ENCODE measurements at regions not wholly inside any gene's neighbourhood (a gene's known extent, or its start where the extent isn't known, plus 50 kb on each side); places are given as distances from the start of the nearest gene placed in this dataset.

DNA sequence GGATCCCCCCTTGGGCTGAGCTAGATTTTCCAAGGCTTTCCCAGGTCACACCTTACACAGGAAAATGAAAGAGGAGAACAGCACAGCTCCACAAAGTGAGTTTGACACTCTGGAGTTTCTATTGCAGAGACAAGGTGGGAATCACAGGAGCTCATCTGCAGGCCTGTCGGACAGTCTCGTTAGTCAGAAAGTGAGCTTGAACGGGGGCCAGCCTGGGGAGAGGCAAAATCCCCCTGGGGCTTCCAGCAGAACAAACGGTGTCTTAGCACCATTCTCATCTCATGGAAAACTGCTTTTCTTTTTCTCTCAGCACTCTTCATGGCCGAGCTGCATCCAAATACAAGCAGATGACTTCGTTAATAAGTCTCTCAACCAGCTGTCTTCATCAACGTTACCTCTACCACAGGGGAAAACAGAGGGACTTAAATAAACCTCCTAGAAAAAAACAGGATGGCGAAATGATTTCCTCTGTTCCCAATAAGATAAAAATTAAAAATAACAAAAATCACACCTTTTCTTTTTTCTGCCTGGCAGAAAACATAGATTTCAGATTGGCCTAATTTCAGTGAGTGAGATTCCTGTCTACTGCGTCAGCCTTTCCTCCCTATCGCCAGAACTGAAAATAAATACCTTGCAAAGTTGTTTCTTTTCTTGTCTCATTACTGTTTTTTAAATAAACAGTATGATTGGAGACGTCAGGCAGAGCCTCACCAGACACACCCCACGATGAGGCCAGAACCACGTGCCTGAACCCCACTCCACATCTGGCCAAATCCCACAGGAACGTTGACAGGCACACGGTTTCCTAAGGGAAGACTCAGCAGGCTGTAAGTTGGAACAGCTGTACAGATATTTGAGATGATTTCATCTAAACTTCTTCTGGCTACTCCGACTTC, 219.0 kb downstream of the TTLL2 start:
- peaks cover 0 to 30% (median 5%) of the 10 kb centered on the region in 4 donors for H3K4me1 ChIP-seq
- no peak overlapping the region for H3K4me3 ChIP-seq
- H3K9me3 ChIP-seq: peaks cover 0 to 14% (median 0%) of the 10 kb centered on the region in 4 donors
- H3K27me3 ChIP-seq: no peaks in the 10 kb centered on the region
- H3K27ac ChIP-seq: peak overlapping the region; percentile 25 to 81 (median 68)
- peak; percentile 56 to 63 for DNase-seq (ENCODE audit: low spot score in 2 of 2)
- TF ChIP-seq, protein P1, sequence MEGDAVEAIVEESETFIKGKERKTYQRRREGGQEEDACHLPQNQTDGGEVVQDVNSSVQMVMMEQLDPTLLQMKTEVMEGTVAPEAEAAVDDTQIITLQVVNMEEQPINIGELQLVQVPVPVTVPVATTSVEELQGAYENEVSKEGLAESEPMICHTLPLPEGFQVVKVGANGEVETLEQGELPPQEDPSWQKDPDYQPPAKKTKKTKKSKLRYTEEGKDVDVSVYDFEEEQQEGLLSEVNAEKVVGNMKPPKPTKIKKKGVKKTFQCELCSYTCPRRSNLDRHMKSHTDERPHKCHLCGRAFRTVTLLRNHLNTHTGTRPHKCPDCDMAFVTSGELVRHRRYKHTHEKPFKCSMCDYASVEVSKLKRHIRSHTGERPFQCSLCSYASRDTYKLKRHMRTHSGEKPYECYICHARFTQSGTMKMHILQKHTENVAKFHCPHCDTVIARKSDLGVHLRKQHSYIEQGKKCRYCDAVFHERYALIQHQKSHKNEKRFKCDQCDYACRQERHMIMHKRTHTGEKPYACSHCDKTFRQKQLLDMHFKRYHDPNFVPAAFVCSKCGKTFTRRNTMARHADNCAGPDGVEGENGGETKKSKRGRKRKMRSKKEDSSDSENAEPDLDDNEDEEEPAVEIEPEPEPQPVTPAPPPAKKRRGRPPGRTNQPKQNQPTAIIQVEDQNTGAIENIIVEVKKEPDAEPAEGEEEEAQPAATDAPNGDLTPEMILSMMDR (IDR thresholded peaks at IDR 0.05): no peak
- peak; percentile 19 to 75 for TF ChIP-seq EP300 (IDR thresholded peaks at IDR 0.05)
- no peaks in the 10 kb centered on the region for H3K36me3 ChIP-seq
- WGBS, 2 donors: 45 to 47% methylated on average over 16 of the region's 16 CpGs

DNA sequence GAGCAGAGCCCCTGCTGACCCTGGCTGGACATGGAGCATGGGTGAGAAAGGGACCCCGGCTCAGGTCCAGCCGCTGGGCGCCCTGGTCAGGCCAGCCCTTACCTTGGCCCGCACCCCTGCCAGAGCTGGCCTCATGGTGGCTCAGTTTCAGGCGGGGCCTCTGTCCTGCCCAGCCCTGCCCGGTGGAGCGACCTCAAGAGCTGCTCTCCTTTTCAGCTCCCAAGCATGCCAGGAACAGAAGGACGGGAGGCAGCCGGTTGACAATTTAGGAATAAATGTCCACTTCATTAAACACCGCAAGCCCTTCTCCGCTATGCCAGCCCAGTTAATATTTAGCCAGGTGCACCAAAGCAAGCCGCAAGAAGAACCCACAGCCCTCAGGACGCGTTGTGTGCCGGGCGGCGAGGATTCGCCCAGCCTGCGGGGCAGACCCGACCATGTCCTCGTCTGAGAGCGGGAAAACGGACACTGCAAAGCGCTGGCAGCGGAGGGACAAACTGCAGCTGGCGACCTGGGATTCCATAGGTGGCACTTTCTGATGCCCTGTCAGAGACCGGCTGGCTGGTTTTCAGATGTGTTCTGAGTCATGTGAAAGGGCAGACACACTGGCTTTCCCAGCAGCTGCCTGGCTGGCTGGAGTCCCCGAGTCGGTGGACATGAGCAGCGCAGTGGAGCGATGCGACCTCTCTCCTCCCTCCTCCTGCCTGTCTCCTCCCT, 221.9 kb downstream of the TTLL2 start:
- H3K9me3 ChIP-seq: peaks cover 0 to 8% (median 0%) of the 10 kb centered on the region in 4 donors
- H3K36me3 ChIP-seq: no peaks in the 10 kb centered on the region
- WGBS, 2 donors: 90 to 95% methylated on average over 30 to 32 of the region's 32 CpGs
- peak overlapping the region in 2 of 4 donors; percentile 32 to 74 for H3K27ac ChIP-seq
- H3K4me3 ChIP-seq: no peak overlapping the region
- no peak for DNase-seq (ENCODE audit: low spot score in 2 of 2)
- H3K27me3 ChIP-seq: no peaks in the 10 kb centered on the region
- H3K4me1 ChIP-seq: peaks cover 0 to 53% (median 11%) of the 10 kb centered on the region in 4 donors
- TF ChIP-seq EP300 (IDR thresholded peaks at IDR 0.05): no peak
- TF ChIP-seq POLR2A (IDR thresholded peaks at IDR 0.05): no peak
- TF ChIP-seq, protein P1 (IDR thresholded peaks at IDR 0.05): no peak

DNA sequence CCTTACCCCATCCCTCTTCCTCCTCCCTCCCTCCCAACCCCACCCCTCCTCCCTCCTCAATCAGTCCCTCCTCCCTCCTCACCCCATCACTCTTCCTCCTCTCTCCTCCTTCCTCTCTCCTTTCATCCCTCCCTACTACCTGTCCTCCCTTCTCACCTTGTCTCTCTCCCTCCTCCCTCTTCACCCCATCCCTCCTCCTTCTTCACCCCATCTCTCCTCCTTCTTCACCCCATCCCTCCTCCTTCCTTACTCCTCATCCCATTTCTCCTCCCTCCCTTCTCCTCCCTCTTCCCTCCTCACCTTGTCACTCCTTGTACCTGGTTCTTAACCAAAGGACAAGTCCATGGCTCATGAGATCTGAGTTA, 222.4 kb downstream of the TTLL2 start:
- Histone ChIP-seq H3K27ac (peak overlapping the region in 2 of 4 donors; percentile 32 to 74), H3K4me1 (peaks cover 0 to 58% (median 12%) of the 10 kb centered on the region in 4 donors), H3K27me3 (no peaks in the 10 kb centered on the region)

DNA sequence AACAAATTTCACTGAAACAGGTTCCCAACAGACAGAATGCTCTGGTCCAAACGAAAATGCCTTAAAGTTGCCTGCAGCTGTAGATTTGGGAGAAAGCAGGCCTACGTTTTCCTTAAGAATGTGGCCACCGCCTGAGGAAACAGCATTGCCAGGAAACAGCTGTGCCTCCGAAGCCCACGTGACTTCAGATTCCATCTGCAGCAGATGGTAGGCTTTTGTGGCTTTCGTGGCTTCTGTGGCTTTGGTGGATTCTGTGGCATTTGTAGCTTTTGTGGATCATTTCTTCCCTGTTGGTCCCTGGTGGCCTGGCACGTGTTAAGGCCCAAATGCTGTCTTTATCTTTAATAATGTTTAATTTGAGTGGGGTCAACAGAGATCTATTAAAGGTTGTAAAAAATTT, 222.9 kb downstream of the TTLL2 start:
- Histone ChIP-seq H3K9me3 (peaks cover 0 to 8% (median 0%) of the 10 kb centered on the region in 4 donors), H3K27ac (peak overlapping the region in 2 of 4 donors; percentile 32 to 74), H3K4me1 (peaks cover 0 to 61% (median 12%) of the 10 kb centered on the region in 4 donors), H3K4me3 (no peak overlapping the region), H3K36me3 (no peaks in the 10 kb centered on the region), H3K27me3 (no peaks in the 10 kb centered on the region)
- TF ChIP-seq, protein P1 (IDR thresholded peaks at IDR 0.05): no peak
- TF ChIP-seq EP300 (IDR thresholded peaks at IDR 0.05): peak in 1 of 2 donors; percentile 63
- 47 to 56% methylated on average over 7 of the region's 7 CpGs for WGBS, 2 donors
- DNase-seq (ENCODE audit: low spot score in 2 of 2): no peak

More for the DNA sequence above, 222.4 kb downstream of the TTLL2 start:
- no peak overlapping the region for H3K4me3 ChIP-seq
- H3K9me3 ChIP-seq: peaks cover 0 to 8% (median 0%) of the 10 kb centered on the region in 4 donors
- H3K36me3 ChIP-seq: no peaks in the 10 kb centered on the region
- TF ChIP-seq EP300 (IDR thresholded peaks at IDR 0.05) (no peak), POLR2A (IDR thresholded peaks at IDR 0.05) (no peak)
- TF ChIP-seq, protein P1 (IDR thresholded peaks at IDR 0.05): no peak
- DNase-seq (ENCODE audit: low spot score in 2 of 2): no peak

DNA sequence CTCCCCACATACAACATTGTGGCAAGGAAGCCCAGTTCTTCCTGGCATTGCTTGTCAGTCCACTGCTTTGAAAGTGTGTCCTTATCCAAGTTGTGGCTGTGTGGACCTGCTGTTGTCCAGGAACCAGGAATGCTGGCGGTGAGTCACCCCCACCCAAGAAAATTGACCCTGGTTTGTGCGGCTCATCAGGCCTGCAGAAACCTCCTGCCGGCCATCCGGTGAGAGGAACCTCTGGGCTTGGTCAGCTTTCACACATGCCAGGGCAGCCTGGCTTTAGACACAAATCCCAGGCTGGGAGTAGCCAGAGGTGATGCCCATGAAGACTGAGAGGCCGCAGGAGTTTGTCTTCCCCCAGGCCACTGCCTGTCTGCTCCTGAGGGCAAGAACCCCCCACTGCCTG, 223.6 kb downstream of the TTLL2 start:
- Histone ChIP-seq H3K4me1 (peaks cover 0 to 64% (median 7%) of the 10 kb centered on the region in 4 donors), H3K27ac (peak overlapping the region in 2 of 4 donors; percentile 74), H3K4me3 (no peak overlapping the region), H3K36me3 (no peaks in the 10 kb centered on the region), H3K9me3 (peaks cover 0 to 8% (median 0%) of the 10 kb centered on the region in 4 donors), H3K27me3 (no peaks in the 10 kb centered on the region)
- TF ChIP-seq EP300 (IDR thresholded peaks at IDR 0.05): no peak
- TF ChIP-seq, protein P1 (IDR thresholded peaks at IDR 0.05): no peak
- TF ChIP-seq POLR2A (IDR thresholded peaks at IDR 0.05): no peak
- no peak for DNase-seq (ENCODE audit: low spot score in 2 of 2)
- WGBS, 2 donors: 64 to 92% methylated on average over 3 to 5 of the region's 5 CpGs

Data from tibial nerve (tissue), 4 donors.